ENCODE measurements at regions not wholly inside any gene's neighbourhood (a gene's known extent, or its start where the extent isn't known, plus 50 kb on each side); places are given as distances from the start of the nearest gene placed in this dataset.

- no peak for TF ChIP-seq POLR2A (IDR thresholded peaks at IDR 0.05)
- no peak for TF ChIP-seq CTCF (IDR thresholded peaks at IDR 0.05)
- no peak for TF ChIP-seq POLR2AphosphoS5 (IDR thresholded peaks at IDR 0.05)
These were observed 1176.8 kb downstream of the FAM133A start for GRCh38 chrX:94850811-94851210.
